Kidney epithelial cell (primary cell): ENCODE measurements at regions not wholly inside any gene's neighbourhood (a gene's known extent, or its start where the extent isn't known, plus 50 kb on each side); places are given as distances from the start of the nearest gene placed in this dataset.

ENCODE experiments used
- DNase-seq: peaks from one replicate; pipeline ENCODE4 v3.0.0-alpha.2; 2010; ENCODE audit warnings: low read depth
- H3K27me3 ChIP-seq: 2 replicates; pipeline ENCODE4 v1.6.0; 2011; ENCODE audit warnings: low read length; ENCODE audit not compliant: control insufficient read depth, insufficient read depth
- H3K36me3 ChIP-seq: 2 replicates; pipeline ENCODE4 v1.5.1; 2011; ENCODE audit warnings: low read length; ENCODE audit not compliant: control insufficient read depth, insufficient read depth
- H3K4me3 ChIP-seq: 2 replicates; pipeline ENCODE4 v1.5.1; 2011; ENCODE audit warnings: low read depth, mild to moderate bottlenecking, control low read depth, low read length
- TF ChIP-seq, protein P1 (sequence below): IDR thresholded peaks from 2 replicates; pipeline ENCODE4 v1.5.1; 2011; ENCODE audit warnings: mild to moderate bottlenecking, moderate library complexity, low read length, control low read depth, inconsistent platforms; ENCODE audit not compliant: insufficient read depth, poor library complexity, severe bottlenecking

DNA sequence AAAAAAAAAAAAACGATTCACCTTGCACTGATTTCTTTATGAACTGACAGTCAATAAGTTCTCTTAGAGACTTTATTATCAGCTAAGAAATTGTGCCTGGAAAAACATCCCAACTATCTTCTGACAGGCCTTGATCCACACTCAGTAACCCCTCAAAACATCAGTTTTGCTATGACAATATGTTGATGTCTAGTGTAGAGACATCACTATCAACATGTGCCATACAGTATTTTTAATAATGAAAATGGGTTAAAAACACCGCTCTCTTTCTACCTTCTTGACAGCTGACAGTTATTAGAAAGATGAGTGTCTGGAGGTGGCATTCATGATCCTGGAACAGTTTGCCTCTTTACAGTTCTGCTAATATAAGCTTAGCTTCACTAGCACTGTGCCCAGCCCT lies 175.8 kb upstream of the TMEM229A start:
- TF ChIP-seq, protein P1, sequence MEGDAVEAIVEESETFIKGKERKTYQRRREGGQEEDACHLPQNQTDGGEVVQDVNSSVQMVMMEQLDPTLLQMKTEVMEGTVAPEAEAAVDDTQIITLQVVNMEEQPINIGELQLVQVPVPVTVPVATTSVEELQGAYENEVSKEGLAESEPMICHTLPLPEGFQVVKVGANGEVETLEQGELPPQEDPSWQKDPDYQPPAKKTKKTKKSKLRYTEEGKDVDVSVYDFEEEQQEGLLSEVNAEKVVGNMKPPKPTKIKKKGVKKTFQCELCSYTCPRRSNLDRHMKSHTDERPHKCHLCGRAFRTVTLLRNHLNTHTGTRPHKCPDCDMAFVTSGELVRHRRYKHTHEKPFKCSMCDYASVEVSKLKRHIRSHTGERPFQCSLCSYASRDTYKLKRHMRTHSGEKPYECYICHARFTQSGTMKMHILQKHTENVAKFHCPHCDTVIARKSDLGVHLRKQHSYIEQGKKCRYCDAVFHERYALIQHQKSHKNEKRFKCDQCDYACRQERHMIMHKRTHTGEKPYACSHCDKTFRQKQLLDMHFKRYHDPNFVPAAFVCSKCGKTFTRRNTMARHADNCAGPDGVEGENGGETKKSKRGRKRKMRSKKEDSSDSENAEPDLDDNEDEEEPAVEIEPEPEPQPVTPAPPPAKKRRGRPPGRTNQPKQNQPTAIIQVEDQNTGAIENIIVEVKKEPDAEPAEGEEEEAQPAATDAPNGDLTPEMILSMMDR = no peak
- H3K27me3 ChIP-seq = no peaks in the 10 kb centered on the region
- DNase-seq = no peak
- no peak overlapping the region for H3K4me3 ChIP-seq
- no peaks in the 10 kb centered on the region for H3K36me3 ChIP-seq

DNA sequence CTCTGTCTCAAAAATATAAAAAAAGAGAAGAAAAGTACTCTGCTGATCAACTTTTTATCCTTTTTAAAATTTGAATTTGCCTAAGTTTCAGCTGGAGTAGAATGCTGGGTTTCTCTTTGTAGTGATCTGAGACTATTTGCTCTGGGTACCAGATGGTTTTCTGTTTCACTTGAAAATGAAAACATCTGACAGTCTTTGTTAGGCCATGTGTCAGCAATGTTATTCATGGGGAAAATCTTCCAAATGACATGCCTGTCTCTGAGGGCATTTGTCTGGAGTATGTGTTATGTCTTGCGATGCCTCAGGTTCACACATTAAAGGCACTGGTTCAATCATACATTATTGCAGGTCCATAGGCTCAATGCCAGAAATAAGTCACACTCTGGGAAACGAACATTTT lies 175.3 kb upstream of the TMEM229A start:
- TF ChIP-seq, protein P1 = no peak
- H3K4me3 ChIP-seq = no peak overlapping the region
- no peak for DNase-seq
- H3K27me3 ChIP-seq = no peaks in the 10 kb centered on the region
- H3K36me3 ChIP-seq = no peaks in the 10 kb centered on the region

DNA sequence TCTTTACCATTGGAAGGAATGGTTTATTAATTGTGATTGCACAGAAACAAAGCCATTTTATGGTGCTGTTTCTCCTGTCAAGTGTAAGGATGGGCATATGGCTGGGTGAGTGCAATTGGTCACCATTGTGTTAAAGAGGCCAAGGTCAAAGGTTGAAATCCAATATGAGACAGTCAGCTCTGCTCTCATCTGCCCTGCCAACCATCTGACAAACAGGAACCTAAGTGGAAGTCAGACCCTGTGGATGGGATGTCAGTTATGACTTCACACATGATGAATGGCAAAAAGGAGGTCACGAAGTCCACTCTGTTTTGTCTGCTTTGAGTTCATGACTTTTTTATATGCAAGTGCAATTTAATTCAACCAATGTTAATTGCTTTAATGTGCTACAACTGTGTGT lies 172.7 kb upstream of the TMEM229A start:
- TF ChIP-seq, protein P1 = no peak
- H3K36me3 ChIP-seq = no peaks in the 10 kb centered on the region
- H3K27me3 ChIP-seq = no peaks in the 10 kb centered on the region
- no peak for DNase-seq
- no peak overlapping the region for H3K4me3 ChIP-seq

DNA sequence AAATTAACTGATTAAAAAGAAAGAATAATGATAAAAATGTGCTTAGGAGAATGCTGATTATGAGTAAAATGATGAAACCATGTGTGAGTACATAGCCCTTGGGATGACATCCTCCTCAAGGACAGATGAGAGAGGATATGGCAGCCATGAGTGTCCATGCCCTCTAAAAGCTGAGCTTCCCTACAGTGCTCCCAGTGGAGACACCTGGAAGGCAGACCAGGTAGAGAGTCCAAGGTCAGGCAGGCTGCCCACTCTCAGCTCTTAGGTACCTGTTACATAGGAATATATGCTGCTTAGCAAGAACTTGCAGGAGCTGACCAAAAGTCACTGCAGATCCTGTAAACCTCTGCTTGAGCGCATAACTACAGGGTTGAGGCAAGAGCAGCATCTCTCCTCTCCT lies 169.7 kb upstream of the TMEM229A start:
- DNase-seq = no peak
- TF ChIP-seq, protein P1 = no peak
- H3K36me3 ChIP-seq = no peaks in the 10 kb centered on the region

DNA sequence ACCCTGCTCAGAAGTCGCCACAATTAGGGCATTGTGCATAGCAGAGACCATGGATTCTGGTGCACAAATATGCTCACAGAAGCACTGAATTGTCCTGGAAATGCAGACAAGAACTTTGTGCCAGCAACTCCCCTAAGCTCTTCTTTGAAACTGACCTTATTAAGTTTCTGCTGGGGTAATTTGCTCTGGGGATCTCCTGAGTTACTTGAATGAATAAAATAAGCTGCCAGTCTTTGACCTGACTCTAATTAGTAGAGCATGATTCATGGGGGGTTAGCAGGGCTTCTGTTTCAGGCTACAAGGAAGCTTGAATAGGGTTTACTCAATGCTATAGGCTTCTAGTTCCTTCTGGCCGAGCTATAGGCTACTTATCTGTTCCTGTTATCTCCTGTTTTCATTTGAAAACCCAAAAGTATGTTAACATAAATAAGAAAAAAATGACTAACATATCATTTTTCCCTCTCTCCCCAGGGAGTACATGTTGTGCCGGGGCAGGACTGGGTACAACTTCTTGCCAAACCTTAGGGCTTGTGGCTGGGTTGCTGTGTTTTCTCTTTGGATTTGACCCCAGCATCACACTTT lies 169.0 kb upstream of the TMEM229A start:
- Histone ChIP-seq H3K36me3 (no peaks in the 10 kb centered on the region), H3K4me3 (no peak overlapping the region), H3K27me3 (no peaks in the 10 kb centered on the region)
- no peak for DNase-seq
- TF ChIP-seq, protein P1 = no peak

More for the DNA sequence above, 169.7 kb upstream of the TMEM229A start:
- no peak overlapping the region for H3K4me3 ChIP-seq
- no peaks in the 10 kb centered on the region for H3K27me3 ChIP-seq

DNA sequence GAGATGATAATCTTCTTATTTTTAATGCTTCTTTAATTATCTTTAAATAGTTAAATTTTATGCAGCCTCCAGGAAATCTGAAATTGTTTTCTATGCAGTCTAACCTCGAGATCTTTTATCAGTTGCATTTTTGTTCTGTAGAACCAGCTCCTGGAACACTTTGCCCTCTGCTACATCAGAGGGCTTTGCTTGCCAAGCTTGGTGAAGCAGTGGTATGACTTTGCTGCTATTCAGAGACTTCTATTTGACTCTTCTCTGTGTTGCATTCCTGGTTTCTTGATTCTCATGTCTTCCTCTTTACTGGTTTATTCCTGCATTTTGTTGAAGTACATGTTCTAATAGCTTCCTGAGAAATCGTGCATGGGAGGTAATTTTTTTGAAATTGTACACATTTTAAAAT lies 163.7 kb upstream of the TMEM229A start:
- Histone ChIP-seq H3K27me3 (no peaks in the 10 kb centered on the region), H3K4me3 (no peak overlapping the region), H3K36me3 (no peaks in the 10 kb centered on the region)
- no peak for DNase-seq
- TF ChIP-seq, protein P1 = no peak
